Gastrocnemius medialis (tissue), 4 donors: ENCODE measurements at regions not wholly inside any gene's neighbourhood (a gene's known extent, or its start where the extent isn't known, plus 50 kb on each side); places are given as distances from the start of the nearest gene placed in this dataset.

Source experiments
- ATAC-seq, 2 donors: fragments of 150-250 bp; one replicate each; pipeline ENCODE4 v1.9.1; 2016
- DNase-seq, 2 donors: peaks; one replicate each; pipeline ENCODE4 v3.0.0-alpha.2; 2019
- H3K27ac ChIP-seq, 4 donors: fragments of 200-600 bp; sonication (generic); 1 replicate in 1 of 4; 2 replicates in 3 of 4; pipeline ENCODE4 v1.5.1; 2016 to 2018; ENCODE audit warnings: mild to moderate bottlenecking in 2 of 4, moderate library complexity in 1 of 4
- H3K27me3 ChIP-seq, 3 donors: fragments of 200-600 bp; sonication (generic) in 2 of 3; 1 replicate in 1 of 3; 2 replicates in 2 of 3; pipeline versions ENCODE4 v1.5.1 to v1.6.0; 2016 to 2019; ENCODE audit warnings: mild to moderate bottlenecking in 1 of 3, moderate library complexity in 1 of 3
- H3K36me3 ChIP-seq, 2 donors: fragments of 200-600 bp; sonication (generic) in 1 of 2; one replicate each; pipeline ENCODE4 v1.5.1; 2017 to 2018
- H3K4me1 ChIP-seq, 2 donors: fragments of 200-600 bp; sonication (generic) in 1 of 2; one replicate each; pipeline ENCODE4 v1.5.1; 2016 to 2017; ENCODE audit warnings: mild to moderate bottlenecking in 2 of 2
- H3K4me3 ChIP-seq, 4 donors: fragments of 200-600 bp; sonication (generic) in 3 of 4; 1 replicate in 1 of 4; 2 replicates in 3 of 4; pipeline ENCODE4 v1.5.1; 2016 to 2019; ENCODE audit warnings: mild to moderate bottlenecking in 2 of 4
- H3K9me3 ChIP-seq, 3 donors: fragments of 200-600 bp; sonication (generic) in 2 of 3; 1 replicate in 1 of 3; 2 replicates in 2 of 3; pipeline ENCODE4 v1.5.1; 2016 to 2019
- POLR2A ChIP-seq, 2 donors: fragments of 450-650 bp; IDR thresholded peaks; one replicate each; pipeline ENCODE4 v1.6.1; 2017; ENCODE audit warnings: antibody characterized with exemption in 2 of 2, mild to moderate bottlenecking in 2 of 2, moderate library complexity in 2 of 2
- in situ Hi-C, 4 donors: fragments of 200-750 bp; cut with MboI; loops; one replicate each; pipeline versions ENCODE4 v1.15.0 to v1.8.0; 2017; ENCODE audit warnings: low sequenced_read_pairs in 4 of 4
- intact Hi-C: fragments of 100-400 bp; cut with DNase I; formaldehyde crosslinking; loops from one replicate; pipeline ENCODE4 v1.15.1; 2023; ENCODE audit warnings: low total_unique reads
- TF ChIP-seq, protein P1 (sequence below), 5 experiments: fragments of 450-650 bp in 3 of 5; fragments of 200-600 bp in 2 of 5; sonication (generic) in 2 of 5; IDR thresholded peaks in 4 of 5; conservative IDR thresholded peaks in 1 of 5; 1 replicate in 4 of 5; 2 replicates in 1 of 5; pipeline ENCODE4 v1.5.1; 2016 to 2019; ENCODE audit warnings: antibody characterized with exemption in 5 of 5, mild to moderate bottlenecking in 3 of 5, moderate library complexity in 3 of 5

DNA sequence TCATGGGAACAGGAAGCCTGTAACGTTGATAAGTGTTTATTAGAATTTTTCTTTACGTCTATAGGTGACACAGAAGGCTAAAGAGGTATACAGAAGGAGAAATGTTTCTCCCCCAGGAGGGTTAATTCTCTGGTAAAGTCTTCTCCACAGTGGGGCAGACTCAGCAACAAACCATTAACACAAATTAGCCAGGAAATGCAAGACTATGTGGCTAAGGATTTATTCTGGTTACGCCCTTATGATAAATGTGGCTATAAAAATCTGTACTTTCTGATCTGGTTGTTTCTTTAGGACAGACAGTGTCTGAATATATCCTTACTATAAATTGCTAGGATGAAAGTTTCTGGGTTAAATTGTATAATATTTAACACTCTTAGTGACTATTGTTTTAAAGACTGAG is 423.3 kb downstream of the FLRT2 start:
- Histone ChIP-seq H3K36me3 (no peaks in the 10 kb centered on the region), H3K4me3 (no peak overlapping the region), H3K27ac (no peak overlapping the region), H3K9me3 (no peaks in the 10 kb centered on the region), H3K4me1 (no peaks in the 10 kb centered on the region), H3K27me3 (no peaks in the 10 kb centered on the region)
- no peak for TF ChIP-seq POLR2A (IDR thresholded peaks at IDR 0.05)
- in situ Hi-C loops (no loop called here), intact Hi-C loops (no loop called here)
- DNase-seq (no peak), ATAC-seq (no peak)

- no peak for DNase-seq
- no peaks in the 10 kb centered on the region for H3K9me3 ChIP-seq
- H3K27me3 ChIP-seq: no peaks in the 10 kb centered on the region
- H3K27ac ChIP-seq: no peak overlapping the region
- intact Hi-C loops (no loop called here), in situ Hi-C loops (no loop called here)
- H3K4me1 ChIP-seq: no peaks in the 10 kb centered on the region
- no peak for ATAC-seq
- H3K4me3 ChIP-seq: no peak overlapping the region
- H3K36me3 ChIP-seq: no peaks in the 10 kb centered on the region
- TF ChIP-seq POLR2A (IDR thresholded peaks at IDR 0.05): no peak
- TF ChIP-seq, protein P1, sequence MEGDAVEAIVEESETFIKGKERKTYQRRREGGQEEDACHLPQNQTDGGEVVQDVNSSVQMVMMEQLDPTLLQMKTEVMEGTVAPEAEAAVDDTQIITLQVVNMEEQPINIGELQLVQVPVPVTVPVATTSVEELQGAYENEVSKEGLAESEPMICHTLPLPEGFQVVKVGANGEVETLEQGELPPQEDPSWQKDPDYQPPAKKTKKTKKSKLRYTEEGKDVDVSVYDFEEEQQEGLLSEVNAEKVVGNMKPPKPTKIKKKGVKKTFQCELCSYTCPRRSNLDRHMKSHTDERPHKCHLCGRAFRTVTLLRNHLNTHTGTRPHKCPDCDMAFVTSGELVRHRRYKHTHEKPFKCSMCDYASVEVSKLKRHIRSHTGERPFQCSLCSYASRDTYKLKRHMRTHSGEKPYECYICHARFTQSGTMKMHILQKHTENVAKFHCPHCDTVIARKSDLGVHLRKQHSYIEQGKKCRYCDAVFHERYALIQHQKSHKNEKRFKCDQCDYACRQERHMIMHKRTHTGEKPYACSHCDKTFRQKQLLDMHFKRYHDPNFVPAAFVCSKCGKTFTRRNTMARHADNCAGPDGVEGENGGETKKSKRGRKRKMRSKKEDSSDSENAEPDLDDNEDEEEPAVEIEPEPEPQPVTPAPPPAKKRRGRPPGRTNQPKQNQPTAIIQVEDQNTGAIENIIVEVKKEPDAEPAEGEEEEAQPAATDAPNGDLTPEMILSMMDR (IDR thresholded peaks at IDR 0.05 in 4 of 5, conservative IDR thresholded peaks at IDR 0.05 in 1 of 5): no peak
These were observed 418.2 kb downstream of the FLRT2 start for GRCh38 chr14:85948153-85948552.

- DNase-seq (no peak), ATAC-seq (no peak)
- Histone ChIP-seq H3K27ac (no peak overlapping the region), H3K4me1 (no peaks in the 10 kb centered on the region), H3K4me3 (no peak overlapping the region), H3K27me3 (no peaks in the 10 kb centered on the region), H3K9me3 (no peaks in the 10 kb centered on the region), H3K36me3 (no peaks in the 10 kb centered on the region)
- in situ Hi-C loops (no loop called here), intact Hi-C loops (no loop called here)
- TF ChIP-seq, protein P1 (IDR thresholded peaks at IDR 0.05 in 4 of 5, conservative IDR thresholded peaks at IDR 0.05 in 1 of 5): no peak
- no peak for TF ChIP-seq POLR2A (IDR thresholded peaks at IDR 0.05)
These were observed 417.7 kb downstream of the FLRT2 start for GRCh38 chr14:85947461-85948139.

- TF ChIP-seq POLR2A (IDR thresholded peaks at IDR 0.05): no peak
- TF ChIP-seq, protein P1 (IDR thresholded peaks at IDR 0.05 in 4 of 5, conservative IDR thresholded peaks at IDR 0.05 in 1 of 5): no peak
- intact Hi-C loops (no loop called here), in situ Hi-C loops (no loop called here)
- H3K27me3 ChIP-seq: no peaks in the 10 kb centered on the region
- H3K4me1 ChIP-seq: no peaks in the 10 kb centered on the region
- DNase-seq (no peak), ATAC-seq (no peak)
- no peaks in the 10 kb centered on the region for H3K9me3 ChIP-seq
- H3K27ac ChIP-seq: no peak overlapping the region
- no peak overlapping the region for H3K4me3 ChIP-seq
- H3K36me3 ChIP-seq: no peaks in the 10 kb centered on the region
These were observed 413.2 kb downstream of the FLRT2 start for GRCh38 chr14:85943192-85943591.

- intact Hi-C loops (no loop called here), in situ Hi-C loops (no loop called here)
- Histone ChIP-seq H3K27ac (no peak overlapping the region), H3K27me3 (no peaks in the 10 kb centered on the region), H3K4me3 (peak overlapping the region; percentile 35 to 47 (median 44)), H3K36me3 (no peaks in the 10 kb centered on the region), H3K4me1 (no peaks in the 10 kb centered on the region), H3K9me3 (no peaks in the 10 kb centered on the region)
- no peak for TF ChIP-seq POLR2A (IDR thresholded peaks at IDR 0.05)
- TF ChIP-seq, protein P1 (IDR thresholded peaks at IDR 0.05 in 4 of 5, conservative IDR thresholded peaks at IDR 0.05 in 1 of 5): no peak
- ATAC-seq: no peak
- no peak for DNase-seq
These were observed 404.9 kb downstream of the FLRT2 start for GRCh38 chr14:85934886-85935254.
